ENCODE measurements at regions not wholly inside any gene's neighbourhood (a gene's known extent, or its start where the extent isn't known, plus 50 kb on each side); places are given as distances from the start of the nearest gene placed in this dataset.

DNA sequence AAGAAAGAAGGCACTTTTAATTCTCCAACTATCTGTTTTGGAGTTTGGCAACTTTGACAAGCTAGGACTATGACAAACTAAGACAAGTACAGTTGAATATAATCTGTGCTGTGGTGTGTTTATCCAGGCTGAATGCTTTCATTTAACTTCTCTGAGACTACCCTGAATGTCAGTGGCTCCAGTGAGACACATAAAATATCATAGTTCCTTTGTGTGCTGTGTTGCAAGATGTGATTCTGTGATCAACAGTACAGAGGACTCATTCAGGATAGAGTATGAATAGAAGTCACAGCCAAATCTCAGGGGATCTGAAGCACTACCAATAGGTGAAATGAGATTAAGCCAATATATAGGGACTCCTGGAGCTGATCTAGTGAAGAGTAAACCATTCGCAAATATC is 876.9 kb upstream of the FBXO33 start:
- H3K36me3 Mint-ChIP-seq: no peaks in the 10 kb centered on the region
- TF ChIP-seq, protein P1, sequence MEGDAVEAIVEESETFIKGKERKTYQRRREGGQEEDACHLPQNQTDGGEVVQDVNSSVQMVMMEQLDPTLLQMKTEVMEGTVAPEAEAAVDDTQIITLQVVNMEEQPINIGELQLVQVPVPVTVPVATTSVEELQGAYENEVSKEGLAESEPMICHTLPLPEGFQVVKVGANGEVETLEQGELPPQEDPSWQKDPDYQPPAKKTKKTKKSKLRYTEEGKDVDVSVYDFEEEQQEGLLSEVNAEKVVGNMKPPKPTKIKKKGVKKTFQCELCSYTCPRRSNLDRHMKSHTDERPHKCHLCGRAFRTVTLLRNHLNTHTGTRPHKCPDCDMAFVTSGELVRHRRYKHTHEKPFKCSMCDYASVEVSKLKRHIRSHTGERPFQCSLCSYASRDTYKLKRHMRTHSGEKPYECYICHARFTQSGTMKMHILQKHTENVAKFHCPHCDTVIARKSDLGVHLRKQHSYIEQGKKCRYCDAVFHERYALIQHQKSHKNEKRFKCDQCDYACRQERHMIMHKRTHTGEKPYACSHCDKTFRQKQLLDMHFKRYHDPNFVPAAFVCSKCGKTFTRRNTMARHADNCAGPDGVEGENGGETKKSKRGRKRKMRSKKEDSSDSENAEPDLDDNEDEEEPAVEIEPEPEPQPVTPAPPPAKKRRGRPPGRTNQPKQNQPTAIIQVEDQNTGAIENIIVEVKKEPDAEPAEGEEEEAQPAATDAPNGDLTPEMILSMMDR (IDR thresholded peaks at IDR 0.05): no peak
- Histone ChIP-seq H3K9me3 (ENCODE audit: control insufficient read depth, insufficient read depth, low read length) (no peaks in the 10 kb centered on the region), H3K27me3 (ENCODE audit: control insufficient read depth, insufficient read depth, low read length) (no peaks in the 10 kb centered on the region), H3K27ac (ENCODE audit: low read length) (no peak overlapping the region), H3K4me1 (ENCODE audit: control insufficient read depth, insufficient read depth, low read length) (no peaks in the 10 kb centered on the region), H3K36me3 (ENCODE audit: control insufficient read depth, insufficient read depth, low read length) (no peaks in the 10 kb centered on the region), H3K4me3 (ENCODE audit: low read length) (no peak overlapping the region)
- WGBS (ENCODE audit: insufficient coverage): 95% methylated on average over 1 of the region's 1 CpG
- DNase-seq (no peak), ATAC-seq (no peak)
- H3K4me3 Mint-ChIP-seq: no peak overlapping the region
- no peaks in the 10 kb centered on the region for H3K27me3 Mint-ChIP-seq (ENCODE audit: low read depth in 2 of 2)
- peaks cover 17 to 22% of the 10 kb centered on the region in 2 donors for H3K9me3 Mint-ChIP-seq
- no peak overlapping the region for H3K27ac Mint-ChIP-seq
- intact Hi-C loops (cut with micrococcal nuclease): no loop called here
- no peaks in the 10 kb centered on the region for H3K4me1 Mint-ChIP-seq

DNA sequence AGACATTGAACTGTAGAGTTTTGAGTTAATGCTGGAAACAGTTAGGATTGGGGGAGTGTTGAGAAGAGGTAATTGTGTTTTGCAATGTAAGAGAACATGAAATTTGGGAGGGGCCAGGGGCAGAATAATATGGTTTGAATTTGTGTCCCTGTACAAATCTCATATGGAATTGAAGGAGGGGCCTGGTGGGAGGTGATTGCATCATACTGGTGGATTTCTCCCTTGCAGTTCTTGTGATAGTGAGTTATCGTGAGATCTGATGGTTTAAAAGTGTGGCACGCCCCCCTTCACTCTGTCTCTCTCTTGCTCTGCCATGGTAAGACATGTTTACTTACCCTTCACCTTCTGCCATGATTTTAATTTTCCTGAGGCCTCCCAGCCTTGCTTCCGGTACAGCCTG is 876.0 kb upstream of the FBXO33 start:
- Histone ChIP-seq H3K4me3 (ENCODE audit: low read length) (no peak overlapping the region), H3K9me3 (ENCODE audit: control insufficient read depth, insufficient read depth, low read length) (no peaks in the 10 kb centered on the region), H3K27ac (ENCODE audit: low read length) (no peak overlapping the region), H3K4me1 (ENCODE audit: control insufficient read depth, insufficient read depth, low read length) (no peaks in the 10 kb centered on the region), H3K36me3 (ENCODE audit: control insufficient read depth, insufficient read depth, low read length) (no peaks in the 10 kb centered on the region), H3K27me3 (ENCODE audit: control insufficient read depth, insufficient read depth, low read length) (no peaks in the 10 kb centered on the region)
- TF ChIP-seq, protein P1 (IDR thresholded peaks at IDR 0.05): no peak
- no peak overlapping the region for H3K4me3 Mint-ChIP-seq
- no peak for DNase-seq
- intact Hi-C loops (cut with micrococcal nuclease): no loop called here
- no peaks in the 10 kb centered on the region for H3K36me3 Mint-ChIP-seq
- peaks cover 16 to 22% of the 10 kb centered on the region in 2 donors for H3K9me3 Mint-ChIP-seq
- ATAC-seq: no peak
- no peaks in the 10 kb centered on the region for H3K27me3 Mint-ChIP-seq (ENCODE audit: low read depth in 2 of 2)
- H3K4me1 Mint-ChIP-seq: no peaks in the 10 kb centered on the region
- 90% methylated on average over 2 of the region's 3 CpGs for WGBS (ENCODE audit: insufficient coverage)
- H3K27ac Mint-ChIP-seq: no peak overlapping the region

DNA sequence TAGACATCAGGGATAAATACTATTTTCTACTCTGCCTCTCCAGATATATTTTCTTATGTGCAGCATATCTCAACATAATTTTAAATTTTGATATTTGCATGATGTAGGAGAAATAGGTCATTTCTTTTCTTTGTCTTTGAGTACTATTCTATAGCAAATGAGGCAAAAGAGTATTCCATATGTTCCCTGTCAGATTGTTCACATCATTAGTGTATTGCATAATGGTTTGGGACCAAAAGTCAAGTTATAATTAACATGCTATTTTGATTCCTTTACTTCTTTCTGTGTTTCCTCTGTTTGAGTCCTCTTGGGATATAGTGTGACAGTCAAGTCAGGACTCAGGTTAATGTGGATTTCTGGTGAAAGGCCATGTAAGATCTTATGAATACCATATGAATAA is 864.6 kb upstream of the FBXO33 start:
- H3K27me3 ChIP-seq (ENCODE audit: control insufficient read depth, insufficient read depth, low read length): no peaks in the 10 kb centered on the region
- ATAC-seq: no peak
- H3K36me3 ChIP-seq (ENCODE audit: control insufficient read depth, insufficient read depth, low read length): no peaks in the 10 kb centered on the region
- no peaks in the 10 kb centered on the region for H3K27me3 Mint-ChIP-seq (ENCODE audit: low read depth in 2 of 2)
- H3K4me1 ChIP-seq (ENCODE audit: control insufficient read depth, insufficient read depth, low read length): no peaks in the 10 kb centered on the region
- no peak overlapping the region for H3K4me3 ChIP-seq (ENCODE audit: low read length)
- peaks cover 12% of the 10 kb centered on the region for H3K9me3 ChIP-seq (ENCODE audit: control insufficient read depth, insufficient read depth, low read length)
- intact Hi-C loops (cut with micrococcal nuclease): no loop called here
- no peak for DNase-seq
- no peak overlapping the region for H3K27ac Mint-ChIP-seq
- H3K4me3 Mint-ChIP-seq: no peak overlapping the region
- H3K4me1 Mint-ChIP-seq: no peaks in the 10 kb centered on the region
- no peak overlapping the region for H3K27ac ChIP-seq (ENCODE audit: low read length)
- TF ChIP-seq, protein P1 (IDR thresholded peaks at IDR 0.05): no peak
- H3K9me3 Mint-ChIP-seq: peaks cover 17 to 18% of the 10 kb centered on the region in 2 donors
- H3K36me3 Mint-ChIP-seq: peaks cover 28% of the 10 kb centered on the region

DNA sequence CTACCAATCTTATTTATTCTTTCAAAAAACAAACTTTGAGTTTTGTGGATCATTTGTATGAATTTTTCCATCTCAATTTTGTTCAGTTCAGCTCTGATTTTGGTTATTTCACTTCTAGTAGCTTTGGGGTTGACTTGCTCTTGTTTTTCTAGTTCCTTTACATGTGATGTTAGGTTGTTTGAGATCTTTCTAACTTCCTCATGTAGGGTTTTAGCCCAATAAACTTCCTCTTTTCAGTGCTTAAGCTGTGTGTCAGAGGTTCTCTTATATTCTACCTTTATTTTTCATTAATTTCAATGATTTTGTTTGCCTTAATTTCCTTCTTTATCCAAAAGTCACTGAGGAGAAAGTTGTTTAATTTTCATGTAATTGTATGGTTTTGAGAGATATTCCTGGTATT is 860.4 kb upstream of the FBXO33 start:
- no peak overlapping the region for H3K4me3 ChIP-seq (ENCODE audit: low read length)
- TF ChIP-seq, protein P1 (IDR thresholded peaks at IDR 0.05): no peak
- ATAC-seq: no peak
- H3K27me3 ChIP-seq (ENCODE audit: control insufficient read depth, insufficient read depth, low read length): no peaks in the 10 kb centered on the region
- no peaks in the 10 kb centered on the region for H3K36me3 ChIP-seq (ENCODE audit: control insufficient read depth, insufficient read depth, low read length)
- no peak for DNase-seq
- no peaks in the 10 kb centered on the region for H3K4me1 ChIP-seq (ENCODE audit: control insufficient read depth, insufficient read depth, low read length)
- H3K9me3 ChIP-seq (ENCODE audit: control insufficient read depth, insufficient read depth, low read length): peaks cover 12% of the 10 kb centered on the region
- no peak overlapping the region for H3K27ac ChIP-seq (ENCODE audit: low read length)
- intact Hi-C loops (cut with micrococcal nuclease): no loop called here
- H3K4me1 Mint-ChIP-seq: no peaks in the 10 kb centered on the region
- peaks cover 32% of the 10 kb centered on the region for H3K36me3 Mint-ChIP-seq
- H3K4me3 Mint-ChIP-seq: no peak overlapping the region
- H3K9me3 Mint-ChIP-seq: peaks cover 14 to 18% of the 10 kb centered on the region in 2 donors
- H3K27ac Mint-ChIP-seq: no peak overlapping the region
- no peaks in the 10 kb centered on the region for H3K27me3 Mint-ChIP-seq (ENCODE audit: low read depth in 2 of 2)
